Trophoblast cell (in vitro differentiated cells and primary cell): ENCODE measurements at regions not wholly inside any gene's neighbourhood (a gene's known extent, or its start where the extent isn't known, plus 50 kb on each side); places are given as distances from the start of the nearest gene placed in this dataset.
"Not testable (repeated sequence)": the region's sequence is repeated elsewhere in the genome, so short reads cannot be mapped to it uniquely, and the experiment has no call there.

Experiments
- DNase-seq, 2 donors: peaks; one replicate each; pipeline ENCODE4 v3.0.0-alpha.2; 2016
- H2AFZ ChIP-seq: 2 replicates; pipeline ENCODE4 v1.6.1; 2013; ENCODE audit warnings: low read length, moderate library complexity, mild to moderate bottlenecking; ENCODE audit not compliant: insufficient read depth, poor library complexity
- H2AK5ac ChIP-seq: 2 replicates; pipeline ENCODE4 v1.6.1; 2013; ENCODE audit warnings: mild to moderate bottlenecking, low read length
- H2BK120ac ChIP-seq: 2 replicates; pipeline ENCODE4 v1.6.1; 2013; ENCODE audit warnings: low read length, mild to moderate bottlenecking, moderate library complexity; ENCODE audit not compliant: insufficient read depth, poor library complexity
- H2BK12ac ChIP-seq: 2 replicates; pipeline ENCODE4 v1.6.1; 2013; ENCODE audit warnings: mild to moderate bottlenecking, low read length, moderate library complexity
- H2BK5ac ChIP-seq: 2 replicates; pipeline ENCODE4 v1.6.1; 2013; ENCODE audit warnings: low read length, low read depth, moderate library complexity, mild to moderate bottlenecking; ENCODE audit not compliant: poor library complexity
- H3K14ac ChIP-seq: 2 replicates; pipeline ENCODE4 v1.6.1; 2013; ENCODE audit warnings: mild to moderate bottlenecking, low read length
- H3K18ac ChIP-seq: 2 replicates; pipeline ENCODE4 v1.6.1; 2013; ENCODE audit warnings: mild to moderate bottlenecking, low read length
- H3K23ac ChIP-seq: 2 replicates; pipeline ENCODE4 v1.6.1; 2013; ENCODE audit warnings: low read length
- H3K27ac ChIP-seq: 2 replicates; pipeline ENCODE4 v1.5.1; 2013; ENCODE audit warnings: low read depth, mild to moderate bottlenecking, inconsistent platforms, low read length, moderate library complexity
- H3K27me3 ChIP-seq: 2 replicates; pipeline ENCODE4 v1.6.1; 2013; ENCODE audit warnings: inconsistent platforms, mild to moderate bottlenecking, low read length, moderate library complexity; ENCODE audit not compliant: insufficient read depth
- H3K36me3 ChIP-seq, 2 experiments: 1 replicate in 1 of 2; 2 replicates in 1 of 2; pipeline ENCODE4 v1.6.1; 2013; ENCODE audit warnings: low read length in 2 of 2, mild to moderate bottlenecking in 2 of 2, moderate library complexity in 1 of 2; ENCODE audit not compliant: insufficient read depth in 2 of 2, control insufficient read depth in 1 of 2
- H3K4ac ChIP-seq: 2 replicates; pipeline ENCODE4 v1.6.1; 2013; ENCODE audit warnings: low read depth, mild to moderate bottlenecking, low read length, moderate library complexity
- H3K4me1 ChIP-seq, 2 experiments: 1 replicate in 1 of 2; 2 replicates in 1 of 2; pipeline ENCODE4 v1.6.1; 2013; ENCODE audit warnings: low read length in 2 of 2, mild to moderate bottlenecking in 2 of 2, moderate library complexity in 1 of 2; ENCODE audit not compliant: insufficient read depth in 2 of 2, control insufficient read depth in 1 of 2
- H3K4me2 ChIP-seq: 2 replicates; pipeline ENCODE4 v1.6.1; 2013; ENCODE audit warnings: inconsistent platforms, mild to moderate bottlenecking, low read length, moderate library complexity
- H3K4me3 ChIP-seq: 2 replicates; pipeline ENCODE4 v1.5.1; 2013; ENCODE audit warnings: mild to moderate bottlenecking, low read depth, low read length, inconsistent platforms
- H3K79me1 ChIP-seq: one replicate; pipeline ENCODE4 v1.6.1; 2013; ENCODE audit warnings: low read length
- H3K79me2 ChIP-seq: 2 replicates; pipeline ENCODE4 v1.6.1; 2013; ENCODE audit warnings: low read length, mild to moderate bottlenecking; ENCODE audit not compliant: control insufficient read depth, insufficient read depth, poor library complexity
- H3K9ac ChIP-seq: 2 replicates; pipeline ENCODE4 v1.6.1; 2013; ENCODE audit warnings: mild to moderate bottlenecking, low read length
- H3K9me3 ChIP-seq: 2 replicates; pipeline ENCODE4 v1.6.1; 2013; ENCODE audit warnings: low read depth, mild to moderate bottlenecking, control low read depth, inconsistent platforms, low read length; ENCODE audit not compliant: insufficient read depth
- H4K12ac ChIP-seq: 2 replicates; pipeline ENCODE4 v1.6.1; 2013; ENCODE audit warnings: low read depth, mild to moderate bottlenecking, low read length, moderate library complexity
- H4K8ac ChIP-seq: 2 replicates; pipeline ENCODE4 v1.6.1; 2013; ENCODE audit warnings: low read depth, mild to moderate bottlenecking, low read length, moderate library complexity
- H4K91ac ChIP-seq: one replicate; pipeline ENCODE4 v1.6.1; 2013; ENCODE audit warnings: low read depth, mild to moderate bottlenecking, low read length, moderate library complexity
- WGBS: extraction: QIAGEN DNeasy Blood & Tissue Kit; methylation state at CpG from one replicate; pipeline ENCODE4 v1.1.7; 2013; ENCODE audit warnings: missing lambda C conversion rate; ENCODE audit not compliant: insufficient read length, insufficient coverage; ENCODE audit errors: extremely low coverage; 5-methylcytosine and 5-hydroxymethylcytosine counted together

DNA sequence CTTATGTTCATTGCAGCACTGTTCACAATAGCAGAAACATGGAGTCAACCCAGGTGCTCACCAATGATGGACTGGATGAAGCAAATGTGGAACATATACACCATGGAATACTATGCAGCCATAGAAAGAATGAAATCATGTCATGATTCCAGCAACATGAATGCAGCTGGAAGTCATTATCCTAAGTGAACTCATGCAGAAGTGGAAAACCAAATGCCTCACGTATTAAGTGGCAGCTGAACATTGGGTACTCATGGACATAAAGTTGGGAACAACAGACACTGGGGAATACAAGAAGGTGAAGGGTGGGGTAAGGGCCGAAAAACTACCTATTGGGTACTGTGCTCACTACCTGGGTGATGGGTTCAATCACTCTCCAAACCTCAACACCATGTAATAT, 915.9 kb downstream of the UQCRFS1 start:
- Histone ChIP-seq H3K4me3 (no peak overlapping the region), H2AFZ (no peak overlapping the region), H3K4ac (no peak overlapping the region), H3K18ac (no peak overlapping the region), H3K4me1 (peaks cover 5 to 13% of the 10 kb centered on the region in 2 experiments), H3K23ac (no peak overlapping the region), H3K79me2 (peaks cover 1% of the 10 kb centered on the region), H3K9ac (no peak overlapping the region), H4K8ac (no peak overlapping the region), H2AK5ac (no peak overlapping the region), H3K9me3 (no peaks in the 10 kb centered on the region), H2BK12ac (no peak overlapping the region), H3K79me1 (peaks cover 3% of the 10 kb centered on the region), H3K27me3 (no peaks in the 10 kb centered on the region), H4K12ac (no peak overlapping the region), H3K4me2 (no peak overlapping the region), H2BK5ac (no peak overlapping the region), H2BK120ac (no peak overlapping the region), H3K36me3 (no peaks in the 10 kb centered on the region), H4K91ac (no peak overlapping the region), H3K27ac (no peak overlapping the region), H3K14ac (no peak overlapping the region)
- DNase-seq, result no peak
- no CpG with 5 or more reads among the region's 2 CpGs for WGBS

DNA sequence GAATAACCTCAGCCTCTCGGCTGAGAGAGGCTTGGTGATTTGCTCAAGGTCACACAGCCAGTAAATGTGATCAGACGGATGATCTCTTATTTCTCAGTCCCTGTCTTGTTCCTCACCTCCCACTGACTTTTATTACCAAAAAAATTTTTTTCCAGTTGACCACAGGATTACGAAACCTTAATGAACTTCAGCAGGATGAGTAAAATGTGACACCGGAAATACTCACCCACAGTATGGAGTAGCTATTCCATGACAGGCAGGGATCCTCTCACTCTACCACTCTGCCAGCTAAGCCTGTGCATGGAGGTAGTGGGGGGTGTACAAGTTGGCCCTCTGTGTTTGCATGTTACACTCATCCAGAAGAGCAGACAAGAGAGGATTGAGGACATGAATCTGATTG, 916.4 kb downstream of the UQCRFS1 start:
- H2AFZ ChIP-seq, result no peak overlapping the region
- no peak overlapping the region for H3K4ac ChIP-seq
- H3K14ac ChIP-seq, result no peak overlapping the region
- H2BK5ac ChIP-seq, result no peak overlapping the region
- H3K79me1 ChIP-seq, result peaks cover 3% of the 10 kb centered on the region
- H3K27ac ChIP-seq, result no peak overlapping the region
- no CpG with 5 or more reads among the region's 4 CpGs for WGBS
- H3K4me2 ChIP-seq, result no peak overlapping the region
- no peak overlapping the region for H3K23ac ChIP-seq
- no peaks in the 10 kb centered on the region for H3K27me3 ChIP-seq
- no peak overlapping the region for H3K4me3 ChIP-seq
- H4K91ac ChIP-seq, result no peak overlapping the region
- H4K12ac ChIP-seq, result no peak overlapping the region
- no peak overlapping the region for H2AK5ac ChIP-seq
- no peak overlapping the region for H3K9ac ChIP-seq
- peaks cover 1% of the 10 kb centered on the region for H3K79me2 ChIP-seq
- no peak overlapping the region for H4K8ac ChIP-seq
- no peaks in the 10 kb centered on the region for H3K9me3 ChIP-seq
- H3K4me1 ChIP-seq, result peaks cover 5 to 13% of the 10 kb centered on the region in 2 experiments
- no peak overlapping the region for H2BK12ac ChIP-seq
- no peaks in the 10 kb centered on the region for H3K36me3 ChIP-seq
- H2BK120ac ChIP-seq, result no peak overlapping the region
- H3K18ac ChIP-seq, result no peak overlapping the region
- no peak for DNase-seq

DNA sequence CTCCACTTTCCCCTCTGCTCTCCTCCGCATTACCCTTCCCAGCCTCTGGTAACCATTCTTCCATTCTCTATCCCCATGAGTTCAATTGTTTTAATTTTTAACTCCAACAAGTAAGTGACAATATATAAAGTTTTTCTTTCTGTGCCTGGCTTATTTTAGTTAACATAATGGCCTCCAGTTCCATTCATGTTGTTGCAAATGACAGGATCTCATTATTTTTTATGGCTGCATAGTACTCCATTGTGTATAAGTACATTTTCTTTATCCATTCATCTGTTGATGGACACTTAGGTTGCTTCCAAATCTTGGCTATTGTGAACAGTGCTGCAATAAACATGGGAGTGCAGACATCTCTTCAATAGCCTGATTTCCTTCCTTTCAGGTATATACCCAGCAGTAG, 918.0 kb downstream of the UQCRFS1 start:
- no CpG with 5 or more reads among the region's 1 CpG for WGBS
- H3K79me2 ChIP-seq, H3K14ac ChIP-seq, H2BK12ac ChIP-seq, H3K4me3 ChIP-seq, H2BK120ac ChIP-seq, H3K18ac ChIP-seq, H3K27ac ChIP-seq, H4K8ac ChIP-seq, H2AK5ac ChIP-seq, H3K9ac ChIP-seq, H2AFZ ChIP-seq, H3K27me3 ChIP-seq, H4K91ac ChIP-seq, H3K4ac ChIP-seq, H3K4me2 ChIP-seq, H4K12ac ChIP-seq, H3K36me3 ChIP-seq, DNase-seq, H3K79me1 ChIP-seq, H3K23ac ChIP-seq, H3K9me3 ChIP-seq, H2BK5ac ChIP-seq: not testable (repeated sequence)
- H3K4me1 ChIP-seq, result peaks cover 5 to 13% of the 10 kb centered on the region in 2 experiments

GRCh38 chr19:28294395-28294794, 918.6 kb downstream of the UQCRFS1 start:
- H3K4me2 ChIP-seq, result no peak overlapping the region
- H3K9ac ChIP-seq, result no peak overlapping the region
- H2BK120ac ChIP-seq, result no peak overlapping the region
- H4K8ac ChIP-seq, result no peak overlapping the region
- H2BK5ac ChIP-seq, result no peak overlapping the region
- H4K12ac ChIP-seq, result no peak overlapping the region
- H3K27me3 ChIP-seq, result no peaks in the 10 kb centered on the region
- no peak for DNase-seq
- no peak overlapping the region for H3K4ac ChIP-seq
- no peak overlapping the region for H2AK5ac ChIP-seq
- H3K18ac ChIP-seq, result no peak overlapping the region
- no CpG with 5 or more reads among the region's 6 CpGs for WGBS
- peaks cover 3% of the 10 kb centered on the region for H3K79me1 ChIP-seq
- no peak overlapping the region for H3K27ac ChIP-seq
- H3K4me3 ChIP-seq, result no peak overlapping the region
- H3K36me3 ChIP-seq, result no peaks in the 10 kb centered on the region
- H3K4me1 ChIP-seq, result peaks cover 3 to 10% of the 10 kb centered on the region in 2 experiments
- no peaks in the 10 kb centered on the region for H3K9me3 ChIP-seq
- H3K23ac ChIP-seq, result no peak overlapping the region
- no peaks in the 10 kb centered on the region for H3K79me2 ChIP-seq
- H2BK12ac ChIP-seq, result no peak overlapping the region
- H4K91ac ChIP-seq, result no peak overlapping the region
- H3K14ac ChIP-seq, result no peak overlapping the region
- H2AFZ ChIP-seq, result no peak overlapping the region
